Natural killer cell (primary cell): ENCODE measurements at regions not wholly inside any gene's neighbourhood (a gene's known extent, or its start where the extent isn't known, plus 50 kb on each side); places are given as distances from the start of the nearest gene placed in this dataset.

Source experiments
- ATAC-seq, 3 donors: fragments of 150-1000 bp in 2 of 3; fragments of 200-7000 bp in 1 of 3; cut with Tn5 transposase; 1 replicate in 1 of 3; 2 replicates in 2 of 3; pipeline ENCODE4 v1.10.0; 2021; ENCODE audit warnings: mild to moderate bottlenecking in 2 of 3, moderate library complexity in 2 of 3
- DNase-seq, 2 donors: peaks; one replicate each; pipeline versions ENCODE4 v3.0.0 to v3.0.0-alpha.2; 2013 to 2021; ENCODE audit warnings: mixed read lengths in 1 of 2
- H3K27ac ChIP-seq: one replicate; pipeline ENCODE4 v1.5.1; 2013; ENCODE audit warnings: mild to moderate bottlenecking, low read length
- H3K27me3 ChIP-seq: one replicate; pipeline ENCODE4 v1.6.1; 2013; ENCODE audit warnings: low read length; ENCODE audit not compliant: control insufficient read depth, insufficient read depth
- H3K36me3 ChIP-seq: one replicate; pipeline ENCODE4 v1.6.1; 2013; ENCODE audit warnings: low read length; ENCODE audit not compliant: control insufficient read depth, insufficient read depth
- H3K4me1 ChIP-seq: one replicate; pipeline ENCODE4 v1.6.1; 2013; ENCODE audit warnings: low read length; ENCODE audit not compliant: control insufficient read depth, insufficient read depth
- H3K4me3 ChIP-seq: one replicate; pipeline ENCODE4 v1.5.1; 2013; ENCODE audit warnings: low read length
- H3K9me3 ChIP-seq: one replicate; pipeline ENCODE4 v1.6.1; 2013; ENCODE audit warnings: low read length; ENCODE audit not compliant: control insufficient read depth, insufficient read depth
- H3K27ac Mint-ChIP-seq, 2 donors: one replicate each; pipeline ENCODE4 v1.8.0; 2022; ENCODE audit warnings: mild to moderate bottlenecking in 2 of 2, mixed read lengths in 2 of 2, moderate library complexity in 1 of 2
- H3K27me3 Mint-ChIP-seq, 2 donors: one replicate each; pipeline ENCODE4 v1.8.0; 2022; ENCODE audit warnings: low read depth in 2 of 2, mixed read lengths in 2 of 2
- H3K36me3 Mint-ChIP-seq: one replicate; pipeline ENCODE4 v1.8.0; 2022; ENCODE audit warnings: mixed read lengths
- H3K4me1 Mint-ChIP-seq, 2 donors: one replicate each; pipeline ENCODE4 v1.8.0; 2022; ENCODE audit warnings: mixed read lengths in 2 of 2
- H3K4me3 Mint-ChIP-seq: one replicate; pipeline ENCODE4 v1.8.0; 2022; ENCODE audit warnings: mild to moderate bottlenecking, moderate library complexity, mixed read lengths
- H3K9me3 Mint-ChIP-seq, 2 donors: one replicate each; pipeline ENCODE4 v1.8.0; 2022; ENCODE audit warnings: mixed read lengths in 2 of 2
- CTCF ChIP-seq: fragments of 200-600 bp; IDR thresholded peaks from one replicate; pipeline ENCODE4 v1.8.0; 2022; ENCODE audit warnings: antibody characterized with exemption
- WGBS: methylation state at CpG from one replicate; pipeline ENCODE4 v1.1.7; 2013; ENCODE audit warnings: missing lambda C conversion rate; ENCODE audit not compliant: insufficient coverage; 5-methylcytosine and 5-hydroxymethylcytosine counted together
- intact Hi-C: fragments of 100-400 bp; cut with micrococcal nuclease; formaldehyde crosslinking; loops from one replicate; pipeline ENCODE4 v1.14.2; 2022

- 89% methylated on average over 1 of the region's 1 CpG for WGBS
Observed at GRCh38 chr18:68234131-68234530, 480.8 kb downstream of the TMX3 start.

GRCh38 chr18:68233018-68233417 lies 481.9 kb downstream of the TMX3 start:
- Histone ChIP-seq H3K9me3 (peaks cover 7% of the 10 kb centered on the region), H3K27me3 (no peaks in the 10 kb centered on the region), H3K27ac (no peak overlapping the region), H3K4me3 (no peak overlapping the region), H3K4me1 (no peaks in the 10 kb centered on the region), H3K36me3 (no peaks in the 10 kb centered on the region)
- ATAC-seq (no peak), DNase-seq (no peak)
- Mint-ChIP-seq H3K4me1 (no peaks in the 10 kb centered on the region), H3K27me3 (no peaks in the 10 kb centered on the region), H3K9me3 (peaks cover 5 to 17% of the 10 kb centered on the region in 2 donors), H3K36me3 (peaks cover 8% of the 10 kb centered on the region), H3K27ac (no peak overlapping the region), H3K4me3 (no peak overlapping the region)
- intact Hi-C loops, result no loop called here
- 91% methylated on average over 1 of the region's 1 CpG for WGBS
- no peak for TF ChIP-seq CTCF

More at GRCh38 chr18:68234131-68234530, 480.8 kb downstream of the TMX3 start:
- Histone ChIP-seq H3K4me3 (no peak overlapping the region), H3K27me3 (no peaks in the 10 kb centered on the region), H3K36me3 (no peaks in the 10 kb centered on the region), H3K9me3 (peaks cover 7% of the 10 kb centered on the region), H3K27ac (no peak overlapping the region), H3K4me1 (no peaks in the 10 kb centered on the region)
- H3K27ac Mint-ChIP-seq, result no peak overlapping the region
- intact Hi-C loops, result no loop called here
- ATAC-seq (no peak), DNase-seq (no peak)
- no peaks in the 10 kb centered on the region for H3K27me3 Mint-ChIP-seq
- H3K4me1 Mint-ChIP-seq, result no peaks in the 10 kb centered on the region
- peaks cover 8% of the 10 kb centered on the region for H3K36me3 Mint-ChIP-seq
- H3K4me3 Mint-ChIP-seq, result no peak overlapping the region
- peaks cover 5 to 23% of the 10 kb centered on the region in 2 donors for H3K9me3 Mint-ChIP-seq
- no peak for TF ChIP-seq CTCF

- DNase-seq (no peak), ATAC-seq (no peak)
- no peak overlapping the region for H3K4me3 Mint-ChIP-seq
- H3K4me1 Mint-ChIP-seq, result no peaks in the 10 kb centered on the region
- H3K36me3 ChIP-seq, result no peaks in the 10 kb centered on the region
- H3K27ac ChIP-seq, result no peak overlapping the region
- H3K4me3 ChIP-seq, result no peak overlapping the region
- H3K9me3 Mint-ChIP-seq, result peaks cover 2 to 5% of the 10 kb centered on the region in 2 donors
- H3K27me3 Mint-ChIP-seq, result no peaks in the 10 kb centered on the region
- no peak overlapping the region for H3K27ac Mint-ChIP-seq
- H3K4me1 ChIP-seq, result no peaks in the 10 kb centered on the region
- WGBS, result 86% methylated on average over 5 of the region's 8 CpGs
- H3K36me3 Mint-ChIP-seq, result peaks cover 1% of the 10 kb centered on the region
- peaks cover 7% of the 10 kb centered on the region for H3K9me3 ChIP-seq
- H3K27me3 ChIP-seq, result no peaks in the 10 kb centered on the region
- intact Hi-C loops, result no loop called here
- TF ChIP-seq CTCF, result no peak
Observed at GRCh38 chr18:68229351-68229750, 485.6 kb downstream of the TMX3 start.

GRCh38 chr18:68221111-68221724 lies 493.7 kb downstream of the TMX3 start:
- Mint-ChIP-seq H3K9me3 (peaks cover 11 to 25% of the 10 kb centered on the region in 2 donors), H3K27me3 (no peaks in the 10 kb centered on the region), H3K4me3 (no peak overlapping the region), H3K4me1 (no peaks in the 10 kb centered on the region), H3K36me3 (no peaks in the 10 kb centered on the region), H3K27ac (no peak overlapping the region)
- no peak overlapping the region for H3K4me3 ChIP-seq
- 0% methylated on average over 1 of the region's 1 CpG for WGBS
- intact Hi-C loops, result no loop called here
- DNase-seq, result no peak
- no peaks in the 10 kb centered on the region for H3K27me3 ChIP-seq
- no peaks in the 10 kb centered on the region for H3K9me3 ChIP-seq
- H3K27ac ChIP-seq, result no peak overlapping the region
- no peaks in the 10 kb centered on the region for H3K36me3 ChIP-seq
- no peaks in the 10 kb centered on the region for H3K4me1 ChIP-seq
- no peak for TF ChIP-seq CTCF
- no peak for ATAC-seq
